H1 (cell line): ENCODE measurements at regions not wholly inside any gene's neighbourhood (a gene's known extent, or its start where the extent isn't known, plus 50 kb on each side); places are given as distances from the start of the nearest gene placed in this dataset.

ENCODE experiments used
- CTCF ChIA-PET: fragments of 300-600 bp; sonication (Branson Sonifier 250); formaldehyde crosslinking; loops from one replicate; lab custom pipeline; 2021; ENCODE audit not compliant: partially characterized antibody; lab: Charles Lee
- POLR2A ChIA-PET: fragments of 300-600 bp; sonication (Branson Sonifier 250); formaldehyde crosslinking; loops from one replicate; lab custom pipeline; 2021; ENCODE audit warnings: inconsistent platforms; ENCODE audit not compliant: partially characterized antibody; lab: Charles Lee
- DNase-seq, 2 experiments: peaks; one replicate each; pipeline versions ENCODE4 v3.0.0 to v3.0.0-alpha.2; 2010 to 2022; ENCODE audit warnings: low spot score in 2 of 2, low read depth in 1 of 2, mixed read lengths in 1 of 2
- FAIRE-seq: peaks from 2 replicates; lab custom pipeline; 2011; peaks lifted over from hg19 to GRCh38; lab: Jason Lieb, UNC
- H2AFZ ChIP-seq: 2 replicates; pipeline ENCODE4 v1.8.1; 2012; ENCODE audit warnings: low read length, inconsistent platforms
- H2AK5ac ChIP-seq: 2 replicates; pipeline ENCODE4 v1.6.1; 2013; ENCODE audit warnings: low read depth, low read length
- H2BK120ac ChIP-seq: replicated peaks from 2 replicates; pipeline ENCODE3; 2013; ENCODE audit warnings: low read depth, low read length, inconsistent platforms
- H2BK12ac ChIP-seq: 2 replicates; pipeline ENCODE4 v1.6.1; 2013; ENCODE audit warnings: low read depth, low read length
- H2BK15ac ChIP-seq: 2 replicates; pipeline ENCODE4 v1.6.1; 2013; ENCODE audit warnings: low read length
- H2BK20ac ChIP-seq: 2 replicates; pipeline ENCODE4 v1.6.1; 2013; ENCODE audit warnings: low read length
- H2BK5ac ChIP-seq: 2 replicates; pipeline ENCODE4 v1.6.1; 2013; ENCODE audit warnings: low read depth, low read length
- H3K14ac ChIP-seq: 2 replicates; pipeline ENCODE4 v1.6.1; 2013; ENCODE audit warnings: inconsistent platforms; ENCODE audit not compliant: insufficient read length
- H3K18ac ChIP-seq: 2 replicates; pipeline ENCODE4 v1.6.1; 2013; ENCODE audit warnings: low read length; ENCODE audit errors: extremely low read depth
- H3K23ac ChIP-seq: 2 replicates; pipeline ENCODE4 v1.6.1; 2013; ENCODE audit warnings: inconsistent platforms; ENCODE audit not compliant: insufficient read length
- H3K23me2 ChIP-seq: 2 replicates; pipeline ENCODE4 v1.6.1; 2013; ENCODE audit warnings: low read depth, low read length
- H3K27ac ChIP-seq: 2 replicates; pipeline ENCODE4 v1.6.1; 2011; ENCODE audit warnings: low read depth, low read length, inconsistent platforms
- H3K27me3 ChIP-seq, 4 experiments: replicated peaks in 1 of 4; 1 replicate in 1 of 4; 2 replicates in 3 of 4; pipeline versions ENCODE4 v1.6.1 to v1.8.1; 2011 to 2013; ENCODE audit warnings: low read length in 3 of 4, mild to moderate bottlenecking in 3 of 4, inconsistent platforms in 2 of 4, mixed read lengths in 2 of 4, moderate library complexity in 1 of 4; ENCODE audit not compliant: control insufficient read depth in 3 of 4, insufficient read depth in 3 of 4; ENCODE audit errors: extremely low read depth in 1 of 4
- H3K36me3 ChIP-seq, 4 experiments: 2 replicates each; pipeline versions ENCODE4 v1.6.1 to v1.8.1; 2011 to 2013; ENCODE audit warnings: mild to moderate bottlenecking in 4 of 4, low read length in 3 of 4, moderate library complexity in 2 of 4, control low read depth in 1 of 4, inconsistent platforms in 1 of 4; ENCODE audit not compliant: insufficient read depth in 4 of 4, control insufficient read depth in 2 of 4
- H3K4ac ChIP-seq: replicated peaks from 2 replicates; pipeline ENCODE3; 2013; ENCODE audit warnings: low read length, low read depth, mixed read lengths, inconsistent platforms; ENCODE audit not compliant: insufficient read length
- H3K4me1 ChIP-seq, 4 experiments: replicated peaks in 1 of 4; 1 replicate in 1 of 4; 2 replicates in 3 of 4; pipeline versions ENCODE4 v1.6.1 to v1.8.1; 2011 to 2013; ENCODE audit warnings: low read length in 3 of 4, inconsistent platforms in 2 of 4, mixed read lengths in 1 of 4; ENCODE audit not compliant: insufficient read depth in 4 of 4, control insufficient read depth in 3 of 4
- H3K4me2 ChIP-seq, 2 experiments: 2 replicates each; pipeline versions ENCODE4 v1.6.1 to v1.8.1; 2011 to 2013; ENCODE audit warnings: low read depth in 2 of 2, low read length in 2 of 2, control low read depth in 1 of 2, inconsistent platforms in 1 of 2, mild to moderate bottlenecking in 1 of 2; ENCODE audit not compliant: insufficient read depth in 1 of 2
- H3K4me3 ChIP-seq, 4 experiments: fragments of 200-600, 300-600 bp in 1 of 4; sonication (generic), shearing (Covaris generic), sonication (Bioruptor Twin) in 1 of 4; 2 replicates each; pipeline versions ENCODE4 v1.5.1 to v1.8.1; 2011 to 2016; ENCODE audit warnings: low read length in 4 of 4, low read depth in 3 of 4, control low read depth in 2 of 4, inconsistent platforms in 2 of 4, mild to moderate bottlenecking in 2 of 4, mixed read lengths in 1 of 4, moderate library complexity in 1 of 4; ENCODE audit not compliant: insufficient read depth in 2 of 4; ENCODE audit errors: extremely low read depth in 1 of 4
- H3K56ac ChIP-seq: replicated peaks from 2 replicates; pipeline ENCODE3; 2013; ENCODE audit warnings: low read depth, mild to moderate bottlenecking, mixed read lengths, low read length, inconsistent platforms; ENCODE audit not compliant: insufficient read length
- H3K79me1 ChIP-seq: 2 replicates; pipeline ENCODE4 v1.6.1; 2013; ENCODE audit warnings: low read depth, low read length, control low read depth
- H3K79me2 ChIP-seq, 2 experiments: 2 replicates each; pipeline versions ENCODE4 v1.6.1 to v1.8.1; 2012 to 2013; ENCODE audit warnings: low read length in 2 of 2, mild to moderate bottlenecking in 2 of 2, inconsistent platforms in 1 of 2; ENCODE audit not compliant: insufficient read depth in 2 of 2, control insufficient read depth in 1 of 2
- H3K9ac ChIP-seq, 4 experiments: replicated peaks in 1 of 4; 1 replicate in 1 of 4; 2 replicates in 3 of 4; pipeline versions ENCODE4 v1.6.1 to v1.8.1; 2011 to 2013; ENCODE audit warnings: low read depth in 3 of 4, low read length in 3 of 4, control low read depth in 2 of 4, mild to moderate bottlenecking in 2 of 4, moderate library complexity in 2 of 4, inconsistent platforms in 1 of 4; ENCODE audit errors: extremely low read depth in 1 of 4
- H3K9me3 ChIP-seq, 2 experiments: 2 replicates each; pipeline versions ENCODE4 v1.6.1 to v1.8.1; 2012 to 2013; ENCODE audit warnings: mild to moderate bottlenecking in 2 of 2, moderate library complexity in 2 of 2, control low read depth in 1 of 2, inconsistent platforms in 1 of 2, low read depth in 1 of 2, low read length in 1 of 2, mixed read lengths in 1 of 2; ENCODE audit not compliant: insufficient read depth in 2 of 2
- H4K20me1 ChIP-seq, 2 experiments: replicated peaks in 1 of 2; 2 replicates each; pipeline versions ENCODE3 to v1.8.1; 2011 to 2013; ENCODE audit warnings: inconsistent platforms in 2 of 2, low read length in 2 of 2, mild to moderate bottlenecking in 1 of 2; ENCODE audit not compliant: insufficient read depth in 2 of 2, control insufficient read depth in 1 of 2
- H4K5ac ChIP-seq: 2 replicates; pipeline ENCODE4 v1.6.1; 2013; ENCODE audit warnings: low read length, low read depth, mixed read lengths, inconsistent platforms; ENCODE audit not compliant: insufficient read length
- H4K8ac ChIP-seq: 2 replicates; pipeline ENCODE4 v1.8.0; 2013; ENCODE audit warnings: mild to moderate bottlenecking, moderate library complexity, low read length, inconsistent platforms; ENCODE audit not compliant: insufficient read depth; ENCODE audit errors: extremely low read depth
- H4K91ac ChIP-seq: replicated peaks from 2 replicates; pipeline ENCODE3; 2013; ENCODE audit warnings: low read length, mixed read lengths, inconsistent platforms; ENCODE audit not compliant: insufficient read length
- BCL11A ChIP-seq, 2 experiments: IDR thresholded peaks; one replicate each; pipeline ENCODE4 v1.6.1; 2011; ENCODE audit warnings: low read depth in 2 of 2, low read length in 2 of 2, mild to moderate bottlenecking in 2 of 2
- BRCA1 ChIP-seq: IDR thresholded peaks from 2 replicates; pipeline ENCODE4 v1.6.1; 2012; ENCODE audit warnings: low read depth, low read length, improper control_type of control experiment
- CBX5 ChIP-seq: fragments of 300-800, 300-1000 bp; sonication (generic); IDR thresholded peaks from 2 replicates; pipeline ENCODE4 v1.7.1; 2016; ENCODE audit warnings: antibody characterized with exemption, low read length, low read depth
- CBX8 ChIP-seq: fragments of 300-800, 300-1000 bp; sonication (generic); IDR thresholded peaks from 2 replicates; pipeline ENCODE4 v1.7.1; 2016; ENCODE audit warnings: low read depth, low read length, borderline replicate concordance
- CEBPB ChIP-seq: IDR thresholded peaks from 2 replicates; pipeline ENCODE4 v1.6.1; 2012; ENCODE audit warnings: low read depth, low read length
- CHD2 ChIP-seq: IDR thresholded peaks from 2 replicates; pipeline ENCODE4 v1.6.1; 2012; ENCODE audit warnings: low read length, improper control_type of control experiment
- CTBP2 ChIP-seq: IDR thresholded peaks from 2 replicates; pipeline ENCODE4 v1.7.0; 2011; ENCODE audit warnings: borderline replicate concordance, mild to moderate bottlenecking, moderate library complexity, mixed read lengths, low read length; ENCODE audit not compliant: insufficient read depth, insufficient read length
- EGR1 ChIP-seq: IDR thresholded peaks from 2 replicates; pipeline ENCODE4 v1.6.1; 2011; ENCODE audit warnings: low read depth, low read length, borderline replicate concordance
- KDM1A ChIP-seq: fragments of 200-600, 300-600 bp; sonication (generic); IDR thresholded peaks from 2 replicates; pipeline ENCODE4 v1.7.1; 2016; ENCODE audit warnings: mild to moderate bottlenecking, low read length, borderline replicate concordance
- MAFK ChIP-seq: IDR thresholded peaks from 2 replicates; pipeline ENCODE4 v1.6.1; 2012; ENCODE audit warnings: low read depth, mild to moderate bottlenecking, improper control_type of control experiment, low read length
- PHF8 ChIP-seq: fragments of 200-600 bp; sonication (generic); conservative IDR thresholded peaks from 2 replicates; pipeline ENCODE4 v1.7.1; 2012; ENCODE audit warnings: low read depth, mild to moderate bottlenecking, inconsistent platforms, low read length, moderate library complexity
- POU5F1 ChIP-seq: IDR thresholded peaks from 2 replicates; pipeline ENCODE4 v1.6.1; 2011; ENCODE audit warnings: low read depth, mild to moderate bottlenecking, low read length, moderate library complexity
- SRF ChIP-seq: IDR thresholded peaks from 2 replicates; pipeline ENCODE4 v1.6.1; 2011; ENCODE audit warnings: mild to moderate bottlenecking, low read depth, low read length, moderate library complexity
- TBP ChIP-seq: IDR thresholded peaks from 2 replicates; pipeline ENCODE4 v1.6.1; 2011; ENCODE audit warnings: low read depth, low read length, improper control_type of control experiment
- WGBS, 2 experiments: shearing (Covaris generic) in 1 of 2; methylation state at CpG; one replicate each; pipeline versions ENCODE4 v1.1.6 to v1.1.7; 2013 to 2015; ENCODE audit warnings: low lambda C conversion rate in 2 of 2, mixed read lengths in 2 of 2, inconsistent platforms in 1 of 2, low coverage in 1 of 2, missing lambda C conversion rate in 1 of 2; ENCODE audit not compliant: insufficient replicate concordance in 2 of 2, insufficient coverage in 1 of 2, insufficient read length in 1 of 2; ENCODE audit errors: extremely low coverage in 1 of 2, missing lambda C conversion rate in 1 of 2; 5-methylcytosine and 5-hydroxymethylcytosine counted together
- TF ChIP-seq, protein P1 (sequence below): IDR thresholded peaks from 2 replicates; pipeline ENCODE4 v1.6.1; 2012; ENCODE audit warnings: low read length, inconsistent platforms

- ChIA-PET CTCF (no interaction called here), POLR2A (no interaction called here)
- Histone ChIP-seq H3K27me3 (no peaks in the 10 kb centered on the region), H2BK5ac (no peak overlapping the region), H3K79me1 (no peaks in the 10 kb centered on the region), H2BK120ac (no peak overlapping the region), H2AFZ (no peak overlapping the region), H3K4me3 (no peak overlapping the region), H2AK5ac (no peak overlapping the region), H2BK12ac (no peak overlapping the region), H3K23ac (no peak overlapping the region), H3K9ac (no peak overlapping the region), H3K9me3 (0 out of 4 replicates have a peak, but pooled peaks cover 0 to 3% of the 10 kb centered on the region in 2 experiments), H4K20me1 (no peaks in the 10 kb centered on the region), H4K91ac (no peak overlapping the region), H3K36me3 (no peaks in the 10 kb centered on the region), H3K18ac (no peak overlapping the region), H3K4ac (no peak overlapping the region), H3K14ac (no peak overlapping the region), H4K8ac (no peak overlapping the region), H3K4me2 (no peak overlapping the region), H3K79me2 (no peaks in the 10 kb centered on the region), H3K23me2 (no peaks in the 10 kb centered on the region), H3K56ac (no peak overlapping the region), H4K5ac (no peak overlapping the region), H2BK15ac (no peak overlapping the region), H3K4me1 (no peaks in the 10 kb centered on the region), H2BK20ac (no peak overlapping the region), H3K27ac (no peak overlapping the region)
- DNase-seq = no peak
- no peak for FAIRE-seq
- 100% methylated on average over 1 of the region's 1 CpG; no CpG with 5 or more reads in 1 of the 2 experiments for WGBS, 2 experiments
- no peak for TF ChIP-seq BCL11A (IDR thresholded peaks at IDR 0.05; ENCODE audit: low read depth in 2 of 2, low read length in 2 of 2)
- TF ChIP-seq, protein P1, sequence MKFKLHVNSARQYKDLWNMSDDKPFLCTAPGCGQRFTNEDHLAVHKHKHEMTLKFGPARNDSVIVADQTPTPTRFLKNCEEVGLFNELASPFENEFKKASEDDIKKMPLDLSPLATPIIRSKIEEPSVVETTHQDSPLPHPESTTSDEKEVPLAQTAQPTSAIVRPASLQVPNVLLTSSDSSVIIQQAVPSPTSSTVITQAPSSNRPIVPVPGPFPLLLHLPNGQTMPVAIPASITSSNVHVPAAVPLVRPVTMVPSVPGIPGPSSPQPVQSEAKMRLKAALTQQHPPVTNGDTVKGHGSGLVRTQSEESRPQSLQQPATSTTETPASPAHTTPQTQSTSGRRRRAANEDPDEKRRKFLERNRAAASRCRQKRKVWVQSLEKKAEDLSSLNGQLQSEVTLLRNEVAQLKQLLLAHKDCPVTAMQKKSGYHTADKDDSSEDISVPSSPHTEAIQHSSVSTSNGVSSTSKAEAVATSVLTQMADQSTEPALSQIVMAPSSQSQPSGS = no peak
- no peak for TF ChIP-seq EGR1
- TF ChIP-seq TBP = no peak
- no peak for TF ChIP-seq CBX8
- no peak for TF ChIP-seq KDM1A
- TF ChIP-seq PHF8 = no peak
- TF ChIP-seq CHD2 = no peak
- TF ChIP-seq CTBP2 = no peak
- TF ChIP-seq MAFK = no peak
- no peak for TF ChIP-seq SRF
- no peak for TF ChIP-seq BRCA1
- TF ChIP-seq POU5F1 = no peak
- TF ChIP-seq CEBPB = no peak
- no peak for TF ChIP-seq CBX5
Measured at GRCh38 chr4:65954416-65954815, 284.1 kb upstream of the EPHA5 start.
